HG02840 (cell line): ENCODE measurements at regions not wholly inside any gene's neighbourhood (a gene's known extent, or its start where the extent isn't known, plus 50 kb on each side); places are given as distances from the start of the nearest gene placed in this dataset.

Experiments
- ATAC-seq: cut with Tn5 transposase; IDR thresholded peaks from one replicate; pipeline ENCODE4 v1.9.1; 2021; ENCODE audit warnings: mild to moderate bottlenecking, moderate library complexity, moderate number of reproducible peaks; ENCODE audit not compliant: unreplicated experiment, low FRiP score

DNA sequence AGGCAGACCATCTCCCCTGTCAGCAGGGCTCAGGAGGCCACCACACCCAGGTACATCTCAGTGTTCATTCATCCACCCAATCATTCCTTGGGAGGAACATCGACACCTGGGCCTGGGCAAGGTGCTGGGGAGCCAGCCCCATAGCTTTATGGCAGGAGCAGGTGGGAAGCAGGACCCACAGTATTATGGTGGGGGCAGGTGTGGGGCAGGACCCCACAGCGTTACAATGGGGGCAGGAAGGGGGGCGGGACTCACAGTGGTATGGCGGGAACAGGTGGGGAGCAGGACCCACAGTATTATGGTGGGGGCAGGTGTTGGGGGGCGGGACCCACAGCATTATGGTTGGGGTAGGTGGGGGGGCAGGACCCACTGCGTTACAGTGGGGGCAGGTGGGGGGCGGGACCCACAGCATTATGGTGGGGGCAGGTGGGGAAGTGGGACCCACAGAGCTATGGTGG is 128.9 kb upstream of the HS6ST1 start:
- no peak for ATAC-seq

DNA sequence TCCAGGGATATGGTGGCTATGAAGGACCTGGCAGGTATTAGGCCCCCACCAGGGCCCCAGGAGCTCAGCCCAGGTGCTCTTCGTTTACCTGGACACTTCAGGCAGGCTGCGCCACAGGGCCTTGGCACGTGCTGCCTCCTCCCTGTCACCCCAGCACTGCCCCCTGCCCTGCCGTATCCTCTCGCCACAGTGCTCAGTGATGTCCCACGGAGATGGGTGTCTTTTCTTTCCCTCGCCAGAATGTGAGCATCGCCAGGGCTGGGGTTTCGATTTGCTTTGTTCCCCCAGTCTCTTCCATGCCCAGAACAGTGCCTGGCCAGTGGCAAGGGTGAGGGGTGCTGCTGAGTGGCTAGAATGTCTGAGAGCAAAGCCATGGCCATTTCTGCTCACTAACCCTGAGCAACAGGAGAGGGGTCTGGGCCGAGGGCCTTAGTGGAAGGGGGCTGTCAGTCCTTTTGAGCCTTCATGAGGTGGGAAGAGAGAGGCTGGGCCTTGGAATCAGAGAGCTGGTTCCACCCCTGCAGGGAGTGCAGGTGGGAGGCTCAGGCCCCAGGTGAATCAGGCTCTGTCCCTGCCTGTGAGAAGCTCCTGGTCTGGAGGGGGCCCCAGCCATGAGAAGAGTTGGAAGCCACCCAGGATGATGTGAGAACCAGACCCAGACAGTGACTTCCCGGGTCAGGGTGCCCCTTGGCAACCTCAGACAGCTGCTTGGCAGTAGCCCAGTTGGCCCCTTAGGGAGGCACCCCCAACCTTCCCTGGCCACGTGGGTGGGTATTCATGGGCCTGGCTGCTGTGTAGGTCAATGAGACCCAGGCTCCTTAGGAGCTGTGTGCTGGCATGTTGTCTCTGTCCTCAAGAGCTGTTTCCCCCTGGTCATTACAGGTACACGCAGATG is 129.9 kb upstream of the HS6ST1 start:
- ATAC-seq: no peak

DNA sequence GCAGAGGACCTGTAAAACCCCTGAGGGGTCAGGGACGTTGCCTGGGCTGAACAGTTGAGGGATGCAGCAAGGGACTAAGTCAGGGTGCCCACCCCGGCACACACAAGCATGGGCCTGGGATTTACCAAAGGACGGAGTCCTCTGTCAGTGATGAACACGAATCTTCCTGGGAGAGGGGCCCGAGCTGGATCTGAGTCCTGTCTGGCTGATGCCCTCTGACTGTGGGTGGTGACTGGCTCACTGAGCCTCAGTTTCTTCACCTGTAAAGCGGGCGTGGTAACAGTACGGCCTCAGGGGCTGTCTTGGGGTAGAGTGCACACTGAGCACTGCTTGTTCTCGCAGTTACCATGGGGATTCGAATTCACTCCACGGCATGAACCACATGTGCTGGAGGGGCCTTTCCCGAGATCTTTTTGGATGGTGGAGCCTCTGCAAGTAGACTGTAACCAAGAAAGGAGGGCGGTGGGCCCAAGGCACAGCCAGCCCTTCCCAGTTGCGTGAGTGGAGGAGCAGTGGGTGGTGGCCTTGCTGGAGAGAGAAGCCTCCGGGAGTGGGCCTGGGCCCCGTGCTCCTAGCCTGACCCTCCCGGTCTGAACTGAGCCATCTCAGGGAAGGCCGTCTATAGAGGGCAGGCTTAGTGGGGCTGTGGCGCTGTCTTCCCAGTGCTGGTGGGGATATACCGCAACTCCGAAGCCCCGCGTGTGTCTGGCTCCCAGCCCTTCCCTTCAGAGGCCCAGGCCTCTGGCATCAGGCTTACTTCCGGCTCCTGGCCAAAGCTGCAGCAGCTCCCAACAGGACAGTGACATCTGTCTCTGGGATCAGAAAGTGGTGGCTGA is 130.8 kb upstream of the HS6ST1 start:
- ATAC-seq: no peak

DNA sequence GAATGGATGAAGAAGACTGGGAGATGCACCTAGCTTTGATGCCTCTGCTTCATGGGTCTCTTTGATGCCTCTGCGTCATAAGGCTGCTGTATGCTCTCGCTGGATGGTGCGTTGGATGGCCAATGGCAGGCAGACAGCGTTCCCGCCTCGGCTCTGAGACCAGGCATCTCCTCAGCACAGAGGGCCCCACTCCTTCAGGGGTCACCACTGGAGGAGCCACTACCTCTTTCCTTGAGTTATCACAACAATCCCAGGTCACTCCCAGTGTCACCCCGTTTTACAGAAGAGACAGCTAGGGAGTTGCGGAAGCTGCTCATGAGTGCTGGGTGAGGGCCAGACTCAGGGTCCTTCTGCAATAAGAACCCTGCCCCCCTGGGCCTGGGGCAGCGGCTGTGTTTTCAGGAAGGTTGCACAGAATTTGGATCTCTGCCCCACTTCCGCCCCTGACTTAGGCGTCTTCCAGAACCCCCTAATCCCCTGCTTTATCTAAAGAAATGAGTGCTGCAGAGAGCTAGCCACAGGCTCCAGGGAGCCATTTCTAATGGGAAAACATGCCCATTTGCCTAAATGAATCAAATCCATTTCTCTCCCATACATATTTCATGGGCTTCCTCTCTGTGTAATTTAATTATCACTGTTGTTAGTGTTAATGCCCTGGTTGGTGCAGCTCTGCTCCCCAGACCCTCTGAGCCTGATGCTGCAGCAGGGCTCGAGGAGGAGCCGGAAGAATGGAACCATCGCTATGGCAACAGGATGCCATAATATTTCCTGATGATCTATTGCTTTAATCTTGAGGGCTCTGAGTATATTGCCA is 131.8 kb upstream of the HS6ST1 start:
- no peak for ATAC-seq

DNA sequence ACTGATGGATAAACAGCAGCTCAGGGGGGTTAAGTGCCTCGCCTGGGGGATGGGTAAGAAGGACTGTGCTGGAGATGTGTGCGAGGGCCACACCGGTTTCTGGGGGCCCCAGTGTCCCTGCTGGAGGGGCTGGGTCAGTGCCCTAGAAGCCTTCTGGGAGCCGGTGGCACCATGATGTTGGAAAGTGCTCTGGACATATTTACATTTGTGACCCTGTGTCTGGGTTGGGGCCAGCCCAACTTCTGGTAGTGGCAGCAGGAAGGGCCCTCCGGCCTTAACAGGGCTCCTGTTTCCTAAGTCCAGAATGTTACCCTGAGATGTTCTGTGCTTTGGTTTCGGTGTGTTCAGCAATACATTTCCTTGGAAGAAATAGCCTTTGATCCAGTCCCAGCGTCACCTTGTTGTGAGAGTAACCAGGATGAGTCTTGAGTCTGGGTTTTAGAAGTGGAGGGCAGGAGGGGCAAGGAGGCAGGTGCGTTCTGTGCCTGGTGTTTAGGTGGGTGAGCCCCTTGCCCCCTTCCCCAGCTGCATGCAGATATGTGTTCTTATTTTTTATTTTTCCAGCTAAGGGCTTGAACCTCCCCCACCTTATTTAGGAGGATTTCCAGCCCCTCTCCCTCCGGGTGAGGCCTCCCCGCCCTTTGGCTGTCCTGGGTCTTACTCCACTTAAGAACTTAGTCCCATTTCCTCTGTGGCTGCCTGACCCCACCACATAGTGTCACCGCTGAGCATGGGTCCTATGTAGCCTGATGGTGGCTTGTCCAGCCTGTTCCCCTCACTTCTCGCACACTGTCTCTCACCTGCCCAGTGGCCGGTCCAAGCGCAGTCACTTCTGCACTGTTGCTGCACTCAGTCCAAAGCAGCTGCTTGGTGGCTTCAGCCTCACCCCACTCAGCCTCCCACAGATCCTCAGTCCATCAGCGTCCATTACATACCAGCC is 132.7 kb upstream of the HS6ST1 start:
- ATAC-seq: no peak

DNA sequence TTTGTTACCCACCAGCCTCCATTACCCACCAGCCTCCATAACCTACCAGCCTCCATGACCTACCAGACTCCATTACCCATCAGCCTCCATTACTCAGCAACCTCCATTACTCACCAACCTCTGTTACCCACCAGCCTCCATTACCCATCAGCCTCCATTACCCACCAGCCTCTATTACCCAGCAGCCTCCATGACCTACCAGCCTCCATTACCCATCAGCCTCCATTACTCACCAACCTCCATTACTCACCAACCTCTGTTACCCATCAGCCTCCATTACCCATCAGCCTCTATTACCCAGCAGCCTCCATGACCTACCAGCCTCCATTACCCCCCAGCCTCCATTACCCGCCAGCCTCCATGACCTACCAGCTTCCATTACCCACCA is 133.3 kb upstream of the HS6ST1 start:
- ATAC-seq: no peak

DNA sequence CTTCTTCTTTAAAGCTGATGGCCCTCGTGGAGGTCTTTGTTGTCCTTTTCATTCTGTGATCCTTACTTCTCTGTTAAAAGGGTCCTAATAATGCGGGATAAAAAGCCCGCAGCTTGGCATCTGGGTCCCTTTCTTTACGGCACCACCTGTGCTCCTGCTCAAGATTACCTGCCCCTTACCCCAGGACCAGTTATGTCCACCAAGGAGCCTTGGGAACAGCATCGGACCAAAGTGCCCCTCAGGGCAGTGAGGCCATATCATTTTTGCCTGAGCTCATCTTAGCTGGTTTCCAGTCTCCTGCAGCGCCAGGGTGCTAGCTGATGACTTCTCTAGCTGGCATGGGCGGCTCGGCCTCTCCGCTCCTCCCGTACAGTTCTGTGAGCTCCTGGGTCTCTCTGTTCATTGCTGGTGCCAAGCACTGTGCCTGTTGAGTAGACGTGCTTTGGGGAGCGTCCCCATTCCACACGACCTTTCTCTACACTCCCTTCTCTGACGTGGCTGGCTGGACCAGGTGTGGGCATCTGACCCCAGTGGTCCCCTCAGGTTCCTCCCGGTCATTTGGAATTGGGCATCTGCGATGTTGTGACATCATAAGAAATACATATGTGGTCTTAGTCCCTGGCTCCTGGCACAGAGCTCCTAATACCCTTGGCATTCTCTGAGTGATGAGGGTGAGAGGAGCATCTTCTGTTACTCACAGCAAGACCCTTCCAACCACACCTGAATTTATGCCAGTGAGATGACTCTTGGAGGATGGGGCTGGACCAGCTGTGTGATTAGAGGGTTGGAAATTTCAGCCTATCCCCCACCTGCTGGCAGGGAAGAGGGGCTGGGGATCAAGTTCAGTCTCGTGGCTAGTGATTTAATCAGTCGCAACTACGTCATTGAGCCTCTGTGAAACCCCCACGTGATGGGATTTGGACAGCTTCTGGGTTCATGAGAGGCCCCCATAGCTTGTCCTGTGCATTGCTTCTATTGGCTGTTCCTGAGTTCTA is 134.2 kb upstream of the HS6ST1 start:
- no peak for ATAC-seq

DNA sequence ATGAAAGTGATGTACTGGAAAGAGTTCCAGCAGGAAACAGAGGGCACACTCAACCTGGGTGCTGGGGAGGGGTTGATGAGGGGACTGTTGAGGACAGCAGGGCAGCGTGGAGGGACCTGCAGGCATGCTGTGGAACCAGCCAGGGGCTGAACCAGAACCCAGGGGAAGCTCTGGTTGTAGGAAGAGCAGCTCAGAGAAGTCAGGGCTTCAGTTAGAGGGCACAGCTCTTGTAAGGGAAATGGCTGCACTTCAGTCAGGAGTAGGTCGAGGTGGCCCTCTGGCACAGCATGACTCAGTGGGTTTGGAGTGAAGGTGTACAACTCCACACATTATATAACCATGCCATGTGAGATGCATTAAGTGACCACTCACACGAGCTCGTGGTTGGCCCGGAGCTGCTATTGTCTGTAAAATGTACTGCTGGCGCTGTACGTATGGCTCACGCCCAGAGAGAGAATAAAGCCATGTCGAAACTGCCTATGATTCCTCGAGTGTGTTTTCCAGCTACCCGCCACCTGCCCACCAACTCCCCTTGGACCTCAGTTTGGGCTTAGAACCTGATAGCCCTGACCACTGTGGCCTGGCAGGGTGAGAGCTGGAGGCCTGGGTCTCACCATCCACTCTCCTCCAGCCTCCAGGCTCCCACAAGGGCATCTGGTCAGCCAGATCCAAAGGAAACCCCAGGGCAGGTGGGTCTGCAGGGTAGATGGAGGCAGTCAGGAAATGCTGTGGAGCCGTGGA is 136.5 kb upstream of the HS6ST1 start:
- ATAC-seq: no peak

DNA sequence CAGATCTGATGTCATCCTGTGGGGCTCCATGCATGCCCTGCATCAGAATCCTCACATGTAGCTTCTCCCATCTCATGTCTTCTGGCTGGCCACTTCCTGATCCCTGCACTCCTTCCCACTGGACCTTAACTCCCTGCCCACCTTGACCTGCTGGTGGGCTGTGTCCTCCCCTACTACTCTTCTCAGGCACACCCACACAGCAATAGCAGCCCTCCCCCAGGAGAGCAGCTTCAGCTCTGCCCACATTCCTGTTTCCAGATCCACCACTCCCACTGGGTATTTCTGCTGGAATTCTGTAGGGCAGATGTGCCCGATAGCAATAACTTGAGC is 137.0 kb upstream of the HS6ST1 start:
- no peak for ATAC-seq

DNA sequence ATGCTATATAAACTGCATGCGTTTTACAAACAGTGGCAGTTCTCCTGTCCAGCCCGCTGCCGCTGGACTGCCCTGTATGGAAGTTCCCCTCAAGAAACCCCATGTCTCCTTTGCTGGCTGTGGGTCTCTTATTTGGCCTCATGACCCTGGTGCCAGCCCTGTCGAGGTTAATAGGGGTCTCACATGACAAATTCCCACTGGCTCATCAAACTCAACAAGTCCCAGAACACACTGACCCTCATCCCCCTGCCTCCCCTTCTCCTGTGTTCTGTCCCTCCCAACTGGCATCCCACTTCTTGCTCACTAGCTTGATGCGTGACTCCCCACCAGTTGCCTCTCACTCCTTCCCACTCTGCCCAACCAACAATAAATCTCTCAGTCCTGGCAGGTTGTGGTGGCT is 137.6 kb upstream of the HS6ST1 start:
- no peak for ATAC-seq

DNA sequence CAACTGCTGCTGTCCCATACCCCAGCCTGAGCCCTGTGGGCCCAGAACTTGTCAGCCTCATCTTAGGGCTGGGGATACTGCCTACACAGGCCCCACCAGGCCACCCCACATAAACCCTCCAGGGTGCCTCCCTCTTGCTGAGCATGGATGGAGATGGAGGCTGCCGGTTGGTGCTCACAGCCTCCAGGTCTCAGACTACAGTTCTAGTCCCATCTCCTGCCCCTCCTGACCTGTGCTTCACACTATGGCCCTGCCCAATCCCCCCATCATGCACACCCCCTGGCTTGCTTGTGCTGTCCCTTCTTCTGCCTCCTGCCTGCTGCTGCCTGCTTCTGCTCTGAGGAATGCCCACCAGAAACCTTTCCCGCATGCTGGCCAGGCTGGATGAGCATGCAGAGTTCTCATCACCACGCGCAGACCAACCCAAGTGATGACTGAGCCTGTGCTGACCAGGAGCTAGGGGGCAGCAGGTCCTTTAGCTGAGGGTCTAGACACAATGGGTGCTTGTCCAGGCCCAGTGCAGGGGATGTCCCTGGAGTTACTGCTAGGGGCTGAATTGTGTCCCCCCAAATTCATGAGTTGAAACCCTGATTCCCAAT is 138.4 kb upstream of the HS6ST1 start:
- no peak for ATAC-seq

DNA sequence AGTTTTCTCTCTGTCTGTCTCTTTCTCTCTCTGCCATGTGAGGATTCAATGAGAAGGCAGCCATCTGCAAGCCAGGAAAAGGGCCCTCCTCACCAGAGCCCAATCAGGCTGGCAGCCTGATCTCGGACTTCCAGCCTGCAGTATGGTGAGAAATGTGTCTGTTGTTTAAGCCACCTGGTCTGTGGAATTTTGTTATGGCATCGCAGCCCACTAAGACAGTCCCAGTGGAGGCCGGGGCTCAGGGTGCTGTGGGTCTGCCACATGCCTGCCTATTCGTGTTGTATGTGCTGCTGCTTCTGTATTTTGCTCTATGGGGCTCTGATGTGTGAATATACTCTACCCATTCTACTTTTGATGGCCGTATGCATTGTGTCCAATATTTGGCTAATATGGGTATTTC is 139.0 kb upstream of the HS6ST1 start:
- ATAC-seq: no peak

DNA sequence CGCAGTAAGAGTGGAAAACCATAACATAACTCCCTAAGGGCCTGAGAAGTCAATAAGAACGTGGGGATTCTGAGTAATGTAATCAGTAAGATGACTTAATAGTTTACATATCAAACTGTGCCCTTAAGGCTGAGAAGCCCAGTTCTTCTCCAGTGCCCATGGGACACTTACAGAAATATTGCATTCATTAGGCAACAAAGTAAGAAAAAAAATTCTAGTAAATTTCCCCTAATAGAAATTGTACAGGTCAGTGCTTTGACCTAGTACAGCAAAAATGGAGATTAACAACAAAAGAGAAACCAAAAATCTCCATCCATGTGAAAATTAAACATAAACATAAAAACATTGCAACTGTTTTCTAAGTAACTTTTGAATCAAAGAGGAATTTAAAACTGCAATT is 139.8 kb upstream of the HS6ST1 start:
- ATAC-seq: no peak

DNA sequence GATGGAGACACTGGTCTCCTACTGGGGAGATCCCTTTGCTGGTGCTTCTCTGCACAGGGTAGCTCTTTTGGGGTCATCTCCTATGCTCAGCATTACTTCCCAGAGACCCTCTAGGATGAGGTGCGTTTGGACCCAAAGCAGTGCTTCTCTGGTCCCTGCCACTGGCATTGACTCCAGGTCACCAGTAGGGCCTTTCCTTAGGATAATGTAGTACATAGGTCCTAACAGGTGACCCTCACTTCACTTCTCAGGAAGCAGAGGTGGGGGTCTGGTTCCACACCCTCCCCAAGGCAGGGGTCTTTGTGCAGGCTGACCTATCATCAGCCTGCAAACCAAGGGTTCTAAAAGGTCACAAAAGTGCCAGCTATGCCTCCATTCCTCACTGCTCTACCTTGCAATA is 145.8 kb upstream of the HS6ST1 start:
- no peak for ATAC-seq

DNA sequence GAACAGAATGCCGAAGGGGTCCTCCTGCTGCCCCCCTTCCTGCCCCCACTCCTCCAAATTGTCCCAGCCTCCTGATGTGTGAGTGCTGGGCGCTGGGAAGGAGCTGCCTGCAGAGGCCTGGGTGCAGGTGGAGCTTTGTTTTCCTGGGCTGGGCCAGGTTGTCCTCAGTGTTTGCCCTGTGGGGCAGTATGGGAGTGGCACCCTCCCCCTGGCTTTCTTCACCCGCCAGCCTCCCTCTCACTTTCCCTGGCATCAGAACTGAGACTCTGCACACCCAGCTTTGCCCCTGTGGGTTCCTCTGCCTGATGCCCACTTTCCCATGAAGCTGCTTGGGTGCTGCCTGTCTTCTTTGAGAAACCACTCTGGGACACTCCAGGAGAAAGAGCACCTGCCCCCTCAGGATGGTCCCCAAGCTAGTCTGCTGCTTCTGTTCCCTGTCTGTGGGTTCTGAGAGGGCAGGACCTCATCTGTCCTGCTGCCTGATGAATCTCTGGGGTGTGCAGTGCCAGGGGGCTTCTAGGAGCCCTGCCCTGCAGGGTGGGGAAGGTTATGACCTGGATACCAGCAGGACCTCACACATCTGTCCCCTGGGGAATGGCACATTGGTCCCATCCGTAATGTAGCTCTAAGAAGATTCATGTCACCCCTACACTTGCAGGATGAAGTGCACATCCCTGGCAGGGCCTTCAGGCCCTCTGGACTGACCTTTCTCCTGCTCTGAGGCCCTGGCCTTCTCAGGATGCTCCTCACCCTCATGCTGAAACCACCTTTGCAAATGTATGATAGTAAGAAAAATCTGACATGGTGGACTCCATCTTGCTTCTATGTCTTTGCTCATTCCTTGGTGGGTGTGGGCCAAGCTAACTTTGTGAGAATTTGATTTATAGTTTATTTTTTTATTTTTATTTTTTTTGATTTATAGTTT is 146.8 kb upstream of the HS6ST1 start:
- ATAC-seq: no peak

DNA sequence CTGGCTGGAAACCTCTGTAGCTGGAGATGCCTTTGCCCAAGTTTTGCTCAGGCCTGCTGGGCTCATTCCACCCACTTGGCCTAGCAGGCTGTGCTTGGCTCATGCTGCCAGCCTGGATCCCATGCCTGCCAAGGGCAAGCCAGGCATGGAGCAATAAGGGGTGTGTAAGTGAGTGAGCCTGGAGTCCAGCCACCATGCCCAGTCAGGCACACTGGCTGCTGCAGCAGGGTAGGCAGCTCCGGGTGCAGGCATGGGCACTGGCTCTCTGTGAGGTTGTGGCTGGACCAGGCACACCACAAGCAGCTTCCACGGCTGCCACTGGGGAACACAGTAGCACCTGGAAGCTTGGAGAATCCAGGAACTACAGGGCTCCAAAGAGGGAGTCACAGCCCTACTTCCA is 147.7 kb upstream of the HS6ST1 start:
- ATAC-seq: no peak

DNA sequence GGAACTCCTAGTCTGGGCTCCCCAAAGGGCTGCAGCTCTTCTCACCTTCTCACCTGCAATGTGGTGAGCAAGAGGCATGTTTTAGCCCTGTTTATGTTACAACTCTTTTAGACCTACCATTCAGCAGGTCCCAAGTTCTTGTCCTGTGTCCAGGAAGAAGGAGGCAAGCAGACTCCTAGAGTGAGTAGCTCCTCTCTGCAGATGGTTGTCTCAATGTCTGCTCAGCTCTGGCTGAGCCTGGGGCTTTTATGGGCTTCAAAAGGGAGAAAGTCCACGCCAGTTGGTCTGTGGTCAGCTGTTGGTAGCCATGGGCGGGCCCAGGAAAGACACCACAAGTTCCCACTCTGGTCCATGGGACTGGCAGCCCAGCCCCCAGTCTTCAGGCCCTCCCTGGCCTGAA is 148.1 kb upstream of the HS6ST1 start:
- no peak for ATAC-seq
